Ovary (tissue), 7 donors: ENCODE measurements at regions not wholly inside any gene's neighbourhood (a gene's known extent, or its start where the extent isn't known, plus 50 kb on each side); places are given as distances from the start of the nearest gene placed in this dataset.

Experiments used
- DNase-seq, 5 donors: peaks; one replicate each; pipeline ENCODE4 v3.0.0-alpha.2; 2019 to 2020
- H3K27ac ChIP-seq, 2 donors: fragments of 200-600 bp; one replicate each; pipeline versions ENCODE4 v1.5.1 to v1.8.0; 2019 to 2022
- H3K27me3 ChIP-seq: fragments of 200-600 bp; one replicate; pipeline ENCODE4 v1.8.0; 2022
- H3K36me3 ChIP-seq: fragments of 200-600 bp; sonication (generic); one replicate; pipeline ENCODE4 v1.5.1; 2019
- H3K4me1 ChIP-seq: one replicate; pipeline ENCODE4 v1.8.1; 2013; ENCODE audit warnings: mild to moderate bottlenecking, moderate library complexity; ENCODE audit not compliant: insufficient read depth
- H3K4me3 ChIP-seq: fragments of 200-600 bp; sonication (generic); one replicate; pipeline ENCODE4 v1.5.1; 2017
- H3K9me3 ChIP-seq, 2 donors: fragments of 200-600 bp in 1 of 2; sonication (generic) in 1 of 2; one replicate each; pipeline versions ENCODE4 v1.5.1 to v1.8.1; 2013 to 2019; ENCODE audit warnings: mild to moderate bottlenecking in 1 of 2, moderate library complexity in 1 of 2
- EP300 ChIP-seq: sonication (generic); formaldehyde crosslinking; IDR thresholded peaks from one replicate; pipeline ENCODE4 v1.6.1; 2017; ENCODE audit warnings: antibody characterized with exemption
- POLR2A ChIP-seq: fragments of 450-650 bp; IDR thresholded peaks from one replicate; pipeline ENCODE4 v1.6.1; 2017; ENCODE audit warnings: antibody characterized with exemption, mild to moderate bottlenecking, moderate library complexity
- WGBS, 3 donors: extraction: QIAGEN DNeasy Blood & Tissue Kit in 1 of 3; methylation state at CpG; one replicate each; pipeline versions ENCODE4 v1.1.5 to v1.1.7; 2013 to 2017; 5-methylcytosine and 5-hydroxymethylcytosine counted together
- intact Hi-C, 4 donors: fragments of 100-400 bp; cut with DNase I; formaldehyde crosslinking; loops; one replicate each; pipeline versions ENCODE4 v1.11.0 to v1.15.1; 2022 to 2023
- TF ChIP-seq, protein P1 (sequence below), 3 donors: fragments of 450-650 bp in 2 of 3; fragments of 200-600 bp in 1 of 3; IDR thresholded peaks; one replicate each; pipeline versions ENCODE4 v1.5.1 to v1.8.0; 2016 to 2022; ENCODE audit warnings: antibody characterized with exemption in 3 of 3, mild to moderate bottlenecking in 1 of 3
- donor health status: DM: no; HTN: no; CAD: no; lungs with moderate emphysema.
- donor health status: DM: no; HTN: no; CAD: no.
- donor health status: Bipolar disorder and iron deficiency.
- donor health status: DM: no; HTN: no; CAD: no.
- donor health status: DM: yes; HTN: yes; CAD: no.

- intact Hi-C loops = no loop called here
- no peak for DNase-seq
- no peak overlapping the region for H3K27ac ChIP-seq
- H3K36me3 ChIP-seq = no peaks in the 10 kb centered on the region
- no peak overlapping the region for H3K4me3 ChIP-seq
- H3K27me3 ChIP-seq = no peaks in the 10 kb centered on the region
- H3K9me3 ChIP-seq = no peaks in the 10 kb centered on the region
- 95 to 97% (median 95%) methylated on average over 2 of the region's 2 CpGs for WGBS, 3 donors
- H3K4me1 ChIP-seq = no peaks in the 10 kb centered on the region
- TF ChIP-seq EP300 (no peak), POLR2A (no peak)
- TF ChIP-seq, protein P1, sequence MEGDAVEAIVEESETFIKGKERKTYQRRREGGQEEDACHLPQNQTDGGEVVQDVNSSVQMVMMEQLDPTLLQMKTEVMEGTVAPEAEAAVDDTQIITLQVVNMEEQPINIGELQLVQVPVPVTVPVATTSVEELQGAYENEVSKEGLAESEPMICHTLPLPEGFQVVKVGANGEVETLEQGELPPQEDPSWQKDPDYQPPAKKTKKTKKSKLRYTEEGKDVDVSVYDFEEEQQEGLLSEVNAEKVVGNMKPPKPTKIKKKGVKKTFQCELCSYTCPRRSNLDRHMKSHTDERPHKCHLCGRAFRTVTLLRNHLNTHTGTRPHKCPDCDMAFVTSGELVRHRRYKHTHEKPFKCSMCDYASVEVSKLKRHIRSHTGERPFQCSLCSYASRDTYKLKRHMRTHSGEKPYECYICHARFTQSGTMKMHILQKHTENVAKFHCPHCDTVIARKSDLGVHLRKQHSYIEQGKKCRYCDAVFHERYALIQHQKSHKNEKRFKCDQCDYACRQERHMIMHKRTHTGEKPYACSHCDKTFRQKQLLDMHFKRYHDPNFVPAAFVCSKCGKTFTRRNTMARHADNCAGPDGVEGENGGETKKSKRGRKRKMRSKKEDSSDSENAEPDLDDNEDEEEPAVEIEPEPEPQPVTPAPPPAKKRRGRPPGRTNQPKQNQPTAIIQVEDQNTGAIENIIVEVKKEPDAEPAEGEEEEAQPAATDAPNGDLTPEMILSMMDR (IDR thresholded peaks at IDR 0.05) = no peak
Measured at GRCh38 chr2:156670104-156670503, 233.9 kb downstream of the GPD2 start.

- H3K27me3 ChIP-seq = no peaks in the 10 kb centered on the region
- no peak overlapping the region for H3K4me3 ChIP-seq
- no peak for DNase-seq
- no peaks in the 10 kb centered on the region for H3K36me3 ChIP-seq
- H3K27ac ChIP-seq = no peak overlapping the region
- intact Hi-C loops = no loop called here
- no peaks in the 10 kb centered on the region for H3K4me1 ChIP-seq
- TF ChIP-seq EP300 (no peak), POLR2A (no peak)
- TF ChIP-seq, protein P1 (IDR thresholded peaks at IDR 0.05) = no peak
- 61 to 65% (median 61%) methylated on average over 6 of the region's 6 CpGs for WGBS, 3 donors
- H3K9me3 ChIP-seq = no peaks in the 10 kb centered on the region
Measured at GRCh38 chr2:156671706-156672361, 235.7 kb downstream of the GPD2 start.

- Histone ChIP-seq H3K9me3 (no peaks in the 10 kb centered on the region), H3K27me3 (no peaks in the 10 kb centered on the region), H3K36me3 (no peaks in the 10 kb centered on the region), H3K27ac (no peak overlapping the region), H3K4me1 (no peaks in the 10 kb centered on the region), H3K4me3 (no peak overlapping the region)
- WGBS, 3 donors = 41 to 61% (median 44%) methylated on average over 7 of the region's 7 CpGs
- no peak for TF ChIP-seq POLR2A
- TF ChIP-seq EP300 = no peak
- TF ChIP-seq, protein P1 (IDR thresholded peaks at IDR 0.05) = no peak
- no peak for DNase-seq
- intact Hi-C loops = no loop called here
Measured at GRCh38 chr2:156672556-156673332, 236.6 kb downstream of the GPD2 start.

DNA sequence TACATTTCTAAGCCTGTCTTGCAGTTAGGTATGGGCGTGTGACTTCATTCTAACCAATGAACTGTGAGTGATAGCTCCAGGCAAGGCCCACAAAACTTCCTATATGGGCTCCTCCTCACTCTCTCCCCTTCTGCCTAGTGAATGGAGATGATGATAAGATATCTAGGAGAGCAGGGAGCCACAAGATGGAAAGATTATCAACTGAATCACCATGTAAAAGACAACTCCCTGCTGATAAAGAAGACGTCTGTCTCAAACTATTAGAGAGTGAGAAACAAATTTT lies 237.1 kb downstream of the GPD2 start:
- Histone ChIP-seq H3K9me3 (no peaks in the 10 kb centered on the region), H3K27me3 (no peaks in the 10 kb centered on the region), H3K27ac (no peak overlapping the region), H3K36me3 (no peaks in the 10 kb centered on the region), H3K4me3 (no peak overlapping the region), H3K4me1 (no peaks in the 10 kb centered on the region)
- no peak for DNase-seq
- WGBS, 3 donors = 80 to 86% (median 85%) methylated on average over 2 of the region's 2 CpGs
- TF ChIP-seq, protein P1 (IDR thresholded peaks at IDR 0.05) = no peak
- no peak for TF ChIP-seq POLR2A
- TF ChIP-seq EP300 = no peak
- intact Hi-C loops = no loop called here
